HK-2 (cell line): ENCODE measurements at regions not wholly inside any gene's neighbourhood (a gene's known extent, or its start where the extent isn't known, plus 50 kb on each side); places are given as distances from the start of the nearest gene placed in this dataset.

Experiments
- DNase-seq: peaks from one replicate; pipeline ENCODE4 v3.0.0-alpha.2; 2018; ENCODE audit not compliant: unreplicated experiment

DNA sequence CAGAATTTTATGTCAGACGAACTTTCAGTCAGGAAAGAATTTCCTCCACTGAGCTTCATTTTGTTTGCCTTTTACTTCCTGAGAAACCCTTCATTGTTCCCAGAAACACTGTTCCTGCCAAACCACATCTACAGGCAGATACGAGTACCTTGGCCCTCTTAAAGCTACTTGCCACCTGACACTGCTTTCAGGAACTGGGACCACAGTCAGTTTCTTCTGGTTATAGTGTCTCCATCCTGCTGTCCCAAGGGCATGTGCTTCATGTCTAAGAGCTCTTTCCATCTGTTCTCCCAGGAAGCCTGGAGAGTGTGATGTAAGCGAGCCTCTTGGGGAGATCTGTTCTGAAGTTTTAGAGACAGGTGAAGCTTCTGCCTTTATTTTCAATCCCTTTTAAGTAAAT, 161.7 kb upstream of the PLEKHA5 start:
- DNase-seq, result no peak

DNA sequence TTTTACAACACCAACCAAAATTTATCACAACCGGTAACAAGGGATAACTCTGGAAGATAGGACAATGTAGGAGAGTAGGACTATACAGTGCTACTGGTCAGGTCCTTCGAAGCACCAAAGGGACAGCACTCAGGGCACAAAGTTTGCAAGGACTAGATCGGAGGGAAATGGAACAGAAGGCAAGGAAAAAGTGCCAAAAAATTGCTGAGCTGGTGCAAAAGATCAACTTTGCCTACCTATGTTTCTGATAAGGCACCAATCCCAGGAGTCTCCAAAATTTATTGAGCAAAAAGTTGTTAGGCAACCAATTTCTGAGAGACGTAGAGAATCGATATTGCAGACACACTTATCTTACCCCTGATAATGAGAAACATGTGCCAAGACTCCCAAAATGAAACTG, 160.0 kb upstream of the PLEKHA5 start:
- DNase-seq, result no peak

DNA sequence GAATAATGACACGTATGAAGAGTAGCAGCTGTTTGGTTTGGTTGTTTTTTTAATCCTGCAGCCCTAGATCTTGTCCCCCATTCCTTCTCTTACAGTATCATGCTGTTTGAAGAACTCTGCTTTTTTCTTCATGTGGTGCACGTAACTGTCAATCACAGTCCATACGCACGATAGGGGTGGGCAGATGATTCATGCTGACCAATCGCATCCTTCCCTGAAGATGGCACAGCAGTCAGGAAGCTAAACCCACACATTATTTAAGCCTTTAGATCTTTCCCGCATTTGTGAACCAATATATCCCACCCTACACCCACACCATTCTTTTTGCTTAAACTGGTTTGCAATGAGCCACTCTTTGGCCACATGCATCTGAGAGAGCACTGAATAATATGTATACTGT, 158.9 kb upstream of the PLEKHA5 start:
- DNase-seq, result no peak

DNA sequence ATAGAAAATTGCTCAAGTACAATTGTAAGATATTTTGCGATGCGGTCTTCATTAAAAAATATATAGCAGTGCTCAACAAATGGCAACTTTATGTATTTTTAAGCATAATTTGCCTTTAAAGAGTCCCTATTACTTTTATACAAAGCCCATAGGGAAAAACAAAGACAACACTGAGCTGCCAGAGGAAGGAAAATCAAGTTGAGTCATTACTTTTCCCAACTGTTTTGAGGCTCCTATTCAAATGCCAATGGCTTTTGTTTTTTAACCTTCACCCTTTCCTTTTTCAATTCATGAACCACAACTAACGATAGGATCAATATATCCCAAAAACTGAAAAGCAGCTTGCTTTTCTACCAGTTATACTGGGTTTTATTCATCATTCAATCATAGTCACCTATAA, 157.6 kb upstream of the PLEKHA5 start:
- DNase-seq, result no peak

- DNase-seq, result no peak
Measured at GRCh38 chr12:18975933-18976332, 153.6 kb upstream of the PLEKHA5 start.

DNA sequence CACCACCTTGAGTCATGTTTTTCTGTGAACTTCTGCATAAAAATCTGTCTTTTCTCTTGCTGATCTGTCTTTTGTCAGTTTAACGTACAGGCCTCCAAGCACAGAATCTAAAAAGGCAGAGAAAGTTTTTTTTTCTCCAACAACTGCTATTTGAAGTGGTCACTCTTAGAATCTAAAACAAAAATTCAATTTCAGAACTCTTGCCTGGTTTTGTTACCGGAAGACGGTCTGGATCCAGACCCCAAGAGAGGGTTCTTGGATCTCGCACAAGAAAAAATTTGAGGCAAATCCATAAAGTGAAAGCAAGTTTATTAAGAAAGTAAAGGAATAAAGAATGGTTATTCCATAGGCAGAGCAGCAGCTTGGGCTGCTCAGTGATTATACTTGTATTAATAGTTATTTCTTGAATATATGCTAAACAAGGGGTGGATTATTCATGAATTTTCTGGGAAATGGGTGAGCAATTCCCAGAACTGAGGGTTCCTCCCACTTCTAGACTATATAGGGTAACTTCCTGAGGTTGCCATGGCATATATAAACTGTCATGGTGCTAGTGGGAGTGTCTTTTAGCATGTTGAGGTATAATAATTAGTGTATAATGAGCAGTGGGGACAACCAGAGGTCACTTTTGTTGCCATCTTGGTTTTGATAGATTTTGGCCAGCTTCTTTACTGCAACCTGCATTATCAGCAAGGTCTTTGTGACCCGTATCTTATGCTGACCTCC, 150.0 kb upstream of the PLEKHA5 start:
- no peak for DNase-seq

- DNase-seq, result no peak
Measured at GRCh38 chr12:18981732-18982131, 147.8 kb upstream of the PLEKHA5 start.

- DNase-seq, result no peak
Measured at GRCh38 chr12:18982226-18982949, 147.1 kb upstream of the PLEKHA5 start.

GRCh38 chr12:18983854-18984253, 145.7 kb upstream of the PLEKHA5 start:
- DNase-seq, result no peak

- no peak for DNase-seq
Measured at GRCh38 chr12:18990856-18991255, 138.7 kb upstream of the PLEKHA5 start.

DNA sequence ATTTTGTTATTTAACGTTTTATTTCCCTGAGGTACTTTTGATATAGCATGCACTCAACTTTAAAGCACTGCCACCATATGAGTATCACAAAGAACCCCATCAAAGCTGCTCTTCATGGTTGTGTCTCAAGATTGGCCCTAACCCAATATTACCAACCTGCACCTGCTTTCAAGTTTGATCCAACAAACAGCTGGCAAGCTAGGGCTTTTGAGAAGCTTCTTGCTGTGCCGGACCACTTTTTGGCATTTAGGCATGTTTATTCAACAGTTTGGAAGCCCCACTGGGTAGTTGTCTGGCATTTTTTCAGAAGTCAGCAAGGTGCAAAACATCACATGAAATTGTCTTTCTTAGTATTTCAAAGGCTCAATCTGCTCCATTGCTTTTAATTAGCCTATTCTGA, 137.2 kb upstream of the PLEKHA5 start:
- DNase-seq, result no peak

DNA sequence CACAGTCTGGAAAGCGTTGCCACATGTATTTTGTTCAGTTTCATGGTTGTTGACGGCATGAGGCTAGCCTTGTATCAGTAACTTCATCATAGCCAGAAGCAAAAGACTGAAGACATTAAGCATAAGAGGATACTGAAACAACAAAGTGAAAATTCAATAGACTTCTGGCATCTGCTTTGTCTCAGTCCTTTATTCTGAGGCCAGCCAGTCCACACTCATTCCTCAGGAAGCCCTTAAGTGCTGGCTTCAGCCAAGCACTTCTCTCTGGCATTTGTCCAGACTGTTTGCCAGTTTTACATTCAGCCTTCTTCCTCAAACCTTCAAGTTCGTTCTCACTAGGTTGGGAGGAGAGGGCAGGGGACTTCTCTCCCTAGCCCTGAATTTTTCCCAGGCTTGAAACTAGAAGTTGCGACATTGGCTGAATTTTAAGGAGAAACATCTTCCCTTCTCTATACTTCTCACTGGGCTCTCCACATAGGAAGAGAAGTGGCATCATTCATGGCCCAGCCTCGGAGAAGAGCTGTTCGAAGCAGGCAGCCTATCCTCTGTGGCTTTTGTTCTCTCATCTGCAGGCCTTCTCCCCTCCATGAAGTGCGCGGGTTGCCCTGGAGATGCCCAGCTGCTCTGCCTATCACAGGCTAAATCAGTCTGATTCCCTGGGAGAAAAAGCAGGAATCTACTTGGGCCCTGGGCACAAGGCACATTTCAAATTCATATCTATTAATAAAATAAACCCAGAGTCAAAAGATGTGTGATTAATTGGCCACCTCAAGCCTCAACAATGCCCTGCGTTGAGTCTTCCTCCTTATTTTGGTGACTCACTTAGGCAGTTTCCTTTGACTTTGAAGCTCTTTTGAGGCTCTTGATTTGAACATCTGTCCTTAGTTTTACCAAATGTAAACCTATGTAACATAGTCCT, 130.9 kb upstream of the PLEKHA5 start:
- DNase-seq, result no peak

DNA sequence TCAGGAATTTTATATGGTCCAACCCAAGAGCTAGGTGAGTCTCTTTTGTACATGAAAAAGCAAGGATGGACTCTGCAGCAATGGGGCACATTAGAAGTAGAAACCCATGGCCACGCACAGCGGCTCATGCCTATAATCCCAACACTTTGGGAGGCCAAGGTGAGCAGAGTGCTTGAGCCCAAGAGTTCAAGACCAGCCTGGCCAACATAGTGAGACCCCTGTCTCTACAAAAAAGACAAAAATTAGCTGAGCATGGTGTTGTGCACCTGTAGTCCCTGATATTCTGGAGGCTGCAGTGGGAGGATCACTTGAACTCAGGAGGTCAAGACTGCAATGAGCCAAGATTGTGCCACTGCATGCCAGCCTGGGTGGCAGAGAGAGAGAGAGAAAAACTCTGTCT, 128.7 kb upstream of the PLEKHA5 start:
- DNase-seq, result no peak

DNA sequence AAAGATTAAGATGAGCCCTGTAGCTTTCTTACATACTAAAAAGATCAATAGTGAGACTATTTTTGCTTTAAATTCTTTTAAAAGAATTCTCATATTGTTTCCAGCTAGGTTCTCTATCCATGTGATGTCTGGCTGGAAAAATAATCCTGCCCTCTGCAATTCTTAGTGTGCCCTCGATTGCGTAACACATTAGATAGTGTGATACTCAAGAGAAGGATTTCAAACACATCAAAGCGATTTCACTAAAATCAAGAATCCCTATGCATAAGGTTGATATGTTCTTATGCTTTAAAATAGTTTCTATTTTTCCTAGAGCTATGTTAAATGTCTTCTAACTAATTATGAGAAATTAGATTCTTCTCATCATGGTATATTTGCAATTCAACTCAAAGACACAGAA, 127.3 kb upstream of the PLEKHA5 start:
- no peak for DNase-seq

GRCh38 chr12:19003141-19003540, 126.4 kb upstream of the PLEKHA5 start:
- DNase-seq, result no peak

- no peak for DNase-seq
Measured at GRCh38 chr12:19003987-19004619, 125.4 kb upstream of the PLEKHA5 start.

DNA sequence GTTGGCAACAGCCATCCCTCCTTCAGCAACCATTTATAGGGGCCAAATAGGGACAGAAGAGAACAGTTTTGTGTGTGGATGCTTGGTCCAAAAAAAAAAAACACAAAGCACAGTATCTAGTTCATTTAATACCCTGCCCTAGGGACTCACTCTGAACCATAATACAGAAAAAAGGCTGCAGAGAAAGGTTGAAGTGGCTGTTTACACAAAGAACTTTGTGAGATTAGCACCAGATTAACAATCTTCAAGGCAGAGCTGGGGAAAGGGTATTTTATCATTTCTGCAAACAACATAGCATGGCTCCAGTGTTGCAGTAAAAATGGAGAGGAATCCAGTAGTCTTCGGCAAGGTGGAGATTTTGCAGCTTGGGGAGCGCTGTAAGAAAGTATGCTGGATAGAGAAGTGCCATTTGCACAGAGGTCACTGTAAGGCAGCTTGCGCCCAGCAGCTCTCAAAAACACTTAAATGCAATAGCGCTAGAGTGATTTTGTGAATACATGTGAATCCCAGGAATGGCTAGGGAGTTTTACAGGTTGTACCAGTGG, 124.2 kb upstream of the PLEKHA5 start:
- no peak for DNase-seq

DNA sequence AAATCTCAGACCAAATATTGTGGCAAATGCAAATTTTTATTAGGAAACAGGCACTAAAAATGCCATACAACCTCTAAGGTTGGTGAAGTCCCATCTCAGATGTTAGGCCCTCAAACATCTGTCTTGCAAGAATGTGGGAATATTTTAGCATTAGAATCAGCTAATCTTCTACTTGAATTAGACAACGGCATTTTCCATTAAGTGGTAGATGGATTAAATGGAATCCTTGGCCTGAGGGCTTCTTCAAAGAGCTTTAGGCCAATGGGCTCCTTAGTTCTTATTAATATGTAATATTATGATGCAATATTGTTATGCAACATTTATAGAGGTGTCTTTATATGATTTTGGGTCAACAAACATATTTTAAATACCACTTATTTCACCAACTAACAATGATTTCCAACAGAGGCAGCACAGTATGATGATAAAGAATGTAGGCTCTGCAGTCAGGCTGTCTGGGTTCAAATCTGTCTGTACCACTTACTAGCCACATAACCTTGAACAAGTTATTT, 122.9 kb upstream of the PLEKHA5 start:
- no peak for DNase-seq

GRCh38 chr12:19008102-19008501, 121.4 kb upstream of the PLEKHA5 start:
- DNase-seq, result no peak

- no peak for DNase-seq
Measured at GRCh38 chr12:19010087-19010486, 119.4 kb upstream of the PLEKHA5 start.

DNA sequence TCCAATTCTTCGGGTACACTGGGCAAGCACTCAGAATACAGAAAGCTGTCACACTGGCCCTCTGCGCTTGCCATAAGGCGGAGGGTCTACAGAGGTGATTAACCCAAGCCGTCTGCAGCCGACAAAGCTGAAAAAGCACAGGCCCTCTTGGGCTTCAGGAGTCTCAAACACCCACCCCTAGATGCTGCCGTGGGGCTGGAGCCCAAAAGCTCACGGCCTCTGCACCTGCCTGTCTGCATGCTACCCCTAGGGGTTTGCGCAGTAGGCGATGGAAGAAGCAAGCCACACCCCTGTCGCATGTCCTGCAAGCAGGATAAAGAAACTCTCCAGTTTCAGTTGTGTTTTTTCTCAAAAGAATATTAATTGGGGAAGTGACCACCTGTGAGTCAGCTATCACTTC, 118.8 kb upstream of the PLEKHA5 start:
- DNase-seq, result no peak

DNA sequence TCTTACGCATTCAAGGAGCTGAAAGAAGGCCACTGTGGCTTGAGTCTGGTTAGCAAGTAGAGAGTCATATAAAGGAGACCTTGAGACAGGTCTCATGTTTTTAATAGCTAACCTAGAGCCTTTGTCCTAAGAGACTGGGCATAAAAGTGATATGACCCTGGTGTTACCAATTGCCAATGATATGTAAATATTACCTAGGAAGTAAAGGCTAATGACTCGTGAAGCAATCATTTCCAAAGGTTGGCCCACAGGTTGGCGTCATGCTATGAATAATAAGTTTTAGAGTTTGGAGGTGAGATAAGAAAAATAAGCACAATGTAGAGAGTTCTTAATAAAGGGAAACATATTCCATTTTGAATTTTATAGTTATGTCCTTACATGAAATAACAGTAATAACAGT, 116.6 kb upstream of the PLEKHA5 start:
- no peak for DNase-seq
